ENCODE measurements at regions not wholly inside any gene's neighbourhood (a gene's known extent, or its start where the extent isn't known, plus 50 kb on each side); places are given as distances from the start of the nearest gene placed in this dataset.
"Not testable (repeated sequence)": the region's sequence is repeated elsewhere in the genome, so short reads cannot be mapped to it uniquely, and the experiment has no call there.

DNA sequence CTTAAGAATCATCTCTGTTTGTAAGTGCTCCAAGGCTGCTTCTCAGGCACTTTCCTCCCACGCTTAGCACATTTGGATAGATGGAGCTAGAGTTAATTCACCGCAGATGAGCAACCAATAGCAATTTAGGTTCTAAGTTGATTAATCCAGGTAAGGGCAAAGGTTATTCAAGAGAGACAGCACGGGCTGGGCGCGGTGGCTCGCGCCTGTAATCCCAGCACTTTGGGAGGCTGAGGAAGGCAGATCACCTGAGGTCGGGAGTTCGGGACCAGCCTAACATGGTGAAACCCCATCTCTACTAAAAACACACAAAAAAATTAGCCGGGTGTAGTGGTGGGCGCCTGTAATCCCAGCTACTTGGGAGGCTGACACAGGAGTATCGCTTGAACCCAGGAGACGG is 54.5 kb upstream of the UNC13C start:
- not testable (repeated sequence) for DNase-seq

DNA sequence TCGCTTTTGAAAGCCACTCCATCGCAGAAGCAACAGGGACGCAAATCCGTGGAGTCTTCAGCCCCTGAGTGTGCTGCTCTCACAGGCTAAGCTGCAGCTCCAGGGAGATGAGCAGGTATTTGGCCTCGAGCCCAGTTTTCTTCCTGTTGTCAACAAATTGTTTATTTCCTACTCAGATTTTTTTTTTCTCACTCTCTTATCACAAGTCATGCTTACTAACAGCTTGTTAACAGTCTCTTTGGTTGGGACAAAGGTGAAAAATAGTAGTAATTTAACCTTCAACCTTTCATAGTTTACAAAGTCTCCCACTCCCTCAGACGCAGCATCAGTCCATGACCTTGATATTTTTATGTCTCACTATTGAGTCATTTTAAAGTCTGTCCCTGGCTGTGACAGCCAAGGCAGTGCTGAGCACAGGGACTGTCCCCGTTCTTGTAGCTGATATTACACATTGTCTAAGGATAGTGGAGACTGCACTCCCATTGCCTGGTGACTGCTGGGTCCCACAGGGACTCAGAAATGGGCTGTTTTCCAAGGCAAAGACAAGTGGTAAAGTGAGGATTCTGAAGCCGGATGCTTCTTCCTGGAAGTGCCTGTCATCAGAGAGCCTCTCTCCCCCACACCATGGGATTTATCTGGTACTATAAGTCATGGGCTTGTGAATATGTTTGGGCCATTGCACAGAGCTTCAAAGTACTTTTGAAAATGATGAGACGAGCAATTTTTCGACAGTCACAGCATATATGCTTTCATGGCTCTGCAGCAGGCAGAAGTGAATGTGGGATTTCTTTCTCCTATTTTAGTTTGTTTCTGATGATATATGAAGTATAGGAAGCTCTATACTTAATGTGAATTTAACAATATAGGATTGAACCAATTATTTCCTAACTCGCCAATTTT is 59.8 kb upstream of the UNC13C start:
- DNase-seq = peak in 2 of 56 donors; percentile 0 to 25

DNA sequence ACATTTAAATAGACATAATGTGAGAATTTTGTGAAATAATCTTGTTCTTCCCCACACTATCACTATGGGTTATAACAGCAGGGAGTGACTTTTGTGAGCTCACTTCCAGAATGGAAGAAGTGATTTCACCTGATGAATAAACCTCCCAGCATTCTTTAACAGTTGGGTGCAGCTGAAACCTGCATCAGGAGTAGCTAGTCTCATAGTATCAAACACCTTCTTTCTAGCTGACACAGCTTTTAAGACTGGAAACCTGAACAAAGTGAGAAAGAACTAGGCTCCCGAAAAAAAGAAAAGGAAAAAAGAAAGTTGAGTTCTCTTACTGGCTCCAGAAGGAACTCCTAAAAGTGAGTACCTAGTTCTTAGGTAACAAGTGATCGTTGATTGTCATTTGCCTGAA is 61.1 kb upstream of the UNC13C start:
- DNase-seq = no peak

DNA sequence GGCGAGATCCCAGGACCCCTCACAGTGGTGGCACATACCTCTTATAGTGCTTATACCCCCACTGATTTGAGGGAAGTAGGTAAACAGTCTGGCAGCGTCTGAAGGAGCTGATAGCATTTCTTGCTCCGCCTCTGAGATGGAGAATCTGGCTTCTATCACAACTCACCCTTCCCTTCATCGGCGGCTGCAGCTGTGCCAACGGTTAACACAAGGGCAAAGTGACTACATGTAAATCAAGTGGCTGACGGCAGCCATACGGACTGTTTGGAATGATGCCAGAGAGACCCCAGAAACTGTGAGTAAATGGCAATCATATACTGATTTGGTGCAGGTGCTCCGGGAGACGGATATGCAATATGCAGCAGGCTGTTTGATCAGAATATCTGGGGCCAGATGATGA is 66.8 kb upstream of the UNC13C start:
- no peak for DNase-seq

DNA sequence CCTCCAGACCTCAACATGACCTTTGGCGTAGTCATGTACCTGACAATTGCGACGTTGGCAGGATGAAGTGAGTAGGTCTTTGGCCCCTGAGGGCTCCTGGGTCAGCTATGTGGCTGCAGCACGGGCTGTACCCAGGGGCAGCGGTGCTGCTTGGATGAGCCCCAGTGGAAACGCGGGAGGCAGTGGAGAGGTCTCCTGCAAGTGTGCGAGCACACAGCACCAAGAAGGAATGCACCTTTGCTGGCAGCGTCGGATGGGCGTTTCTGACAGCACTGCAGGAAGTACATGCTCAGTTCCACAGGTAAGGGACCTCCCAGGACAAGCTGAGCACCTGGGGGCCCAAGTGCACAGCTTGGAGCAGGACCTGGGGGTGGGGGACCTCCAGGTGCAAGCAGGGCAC is 67.4 kb upstream of the UNC13C start:
- no peak for DNase-seq

DNA sequence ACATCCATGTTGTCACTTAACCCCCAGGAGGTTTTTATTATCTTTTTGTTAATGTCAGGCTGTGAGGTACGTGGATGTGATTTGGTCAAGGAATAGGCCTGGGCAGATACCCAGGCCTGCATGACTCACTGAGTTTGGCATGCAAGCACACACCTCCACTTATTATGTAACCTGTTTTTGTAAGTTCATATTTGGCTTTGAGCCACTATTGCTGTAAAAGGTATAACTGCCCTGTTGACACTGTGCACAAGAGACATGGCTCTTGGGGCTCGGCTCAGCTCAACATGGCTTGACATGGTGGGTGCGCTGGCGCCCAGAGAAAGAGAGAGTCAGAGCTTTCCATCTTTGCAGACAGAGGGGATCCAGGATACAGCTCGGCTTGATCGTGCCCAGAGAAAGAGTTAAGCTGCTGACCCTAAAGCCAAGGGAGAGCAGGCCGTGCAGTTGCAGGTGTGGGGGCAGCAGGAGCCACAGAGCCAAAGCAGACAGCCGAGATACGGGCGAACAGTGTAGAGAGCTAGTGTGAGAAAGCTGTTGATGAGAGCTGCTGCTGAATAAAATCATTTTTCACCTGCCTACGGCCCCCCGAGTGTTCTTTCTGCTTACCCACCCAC is 67.9 kb upstream of the UNC13C start:
- no peak for DNase-seq

DNA sequence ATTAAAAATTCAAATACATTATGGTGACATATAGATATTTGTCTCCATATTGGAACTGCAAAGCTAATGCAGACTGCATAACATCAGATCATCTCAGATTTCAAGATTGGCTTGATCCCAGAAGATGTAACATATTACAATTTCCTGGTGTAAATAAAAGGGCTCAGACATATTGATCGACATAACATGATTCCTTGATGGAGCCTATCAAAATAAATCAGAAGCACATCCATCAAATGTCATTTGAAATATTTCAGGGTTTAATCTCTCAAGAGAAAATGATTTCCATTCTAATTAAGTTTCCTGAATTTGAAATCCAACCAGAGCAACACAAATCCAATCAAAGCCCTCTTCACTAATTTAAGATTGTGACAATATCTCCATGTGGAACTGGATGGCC is 75.1 kb upstream of the UNC13C start:
- no peak for DNase-seq

DNA sequence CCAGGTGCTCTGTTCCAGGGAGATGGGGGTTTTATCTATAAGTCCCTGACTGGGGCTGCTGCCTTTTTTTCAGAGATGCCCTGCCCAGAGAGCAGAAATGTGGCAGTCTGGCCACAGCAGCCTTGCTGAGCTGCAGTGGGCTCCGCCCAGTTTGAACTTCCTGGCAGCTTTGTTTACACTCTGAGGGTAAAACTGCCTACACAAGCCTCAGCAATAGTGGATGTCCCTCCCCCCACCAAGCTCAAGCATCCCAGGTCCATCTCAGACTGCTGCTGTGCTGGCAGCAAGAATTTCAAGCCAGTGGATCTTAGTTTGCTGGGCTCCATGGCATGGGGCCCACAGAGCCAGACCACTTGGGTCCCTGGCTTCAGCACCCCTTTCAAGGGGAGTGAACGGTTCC is 84.8 kb upstream of the UNC13C start:
- not testable (repeated sequence) for DNase-seq

DNA sequence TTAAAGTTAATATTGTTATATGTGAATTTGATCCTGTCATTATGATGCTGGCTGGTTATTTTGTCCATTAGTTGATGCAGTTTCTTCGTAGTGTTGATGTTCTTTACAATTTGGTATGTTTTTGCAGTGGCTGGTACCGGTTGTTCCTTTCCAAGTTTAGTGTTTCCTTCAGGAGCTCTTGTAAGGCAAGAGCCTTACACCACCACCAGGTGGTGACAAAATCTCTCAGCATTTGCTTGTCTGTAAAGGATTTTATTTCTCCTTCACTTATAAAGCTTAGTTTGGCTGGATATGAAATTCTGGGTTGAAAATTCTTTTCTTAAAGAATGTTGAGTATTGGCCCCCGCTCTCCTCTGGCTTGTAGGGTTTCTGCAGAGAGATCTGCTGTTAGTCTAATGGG is 86.4 kb upstream of the UNC13C start:
- not testable (repeated sequence) for DNase-seq

DNA sequence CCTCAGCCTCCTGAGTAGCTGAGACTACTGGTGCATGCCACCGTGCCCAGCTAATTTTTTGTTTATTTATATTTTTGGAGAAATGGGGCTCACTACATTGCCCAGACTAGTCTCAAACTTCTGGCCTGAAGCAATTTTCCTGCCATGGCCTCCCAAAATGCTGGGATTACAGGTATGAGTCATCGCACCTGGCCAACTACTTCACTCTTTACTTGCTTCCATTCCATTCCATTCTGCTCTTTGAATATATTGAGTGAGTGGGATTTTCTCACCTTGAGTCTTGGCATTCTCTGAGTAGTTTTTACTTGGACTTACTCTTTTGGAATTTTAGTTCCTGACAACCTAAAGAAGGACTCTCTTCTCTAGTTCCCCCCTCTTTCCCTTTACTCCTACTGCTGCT is 93.8 kb upstream of the UNC13C start:
- no peak for DNase-seq

DNA sequence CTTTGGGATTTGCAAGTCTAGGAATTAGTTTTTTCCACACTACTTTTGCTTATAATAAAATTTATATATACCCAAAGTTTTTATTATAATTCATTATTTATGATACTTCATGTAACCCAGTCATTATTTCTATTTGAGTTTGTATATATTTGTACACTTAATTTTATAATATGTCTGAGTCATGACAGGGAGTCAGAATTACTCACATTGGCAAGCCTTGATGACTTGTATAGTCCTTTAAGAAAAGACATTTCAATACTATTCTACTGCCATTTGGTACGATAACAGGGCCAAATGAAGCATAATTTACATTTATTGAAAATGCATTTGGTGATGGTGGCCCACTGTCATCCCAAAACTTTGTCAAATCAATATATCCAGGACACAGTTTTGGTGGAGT is 95.9 kb upstream of the UNC13C start:
- no peak for DNase-seq

DNA sequence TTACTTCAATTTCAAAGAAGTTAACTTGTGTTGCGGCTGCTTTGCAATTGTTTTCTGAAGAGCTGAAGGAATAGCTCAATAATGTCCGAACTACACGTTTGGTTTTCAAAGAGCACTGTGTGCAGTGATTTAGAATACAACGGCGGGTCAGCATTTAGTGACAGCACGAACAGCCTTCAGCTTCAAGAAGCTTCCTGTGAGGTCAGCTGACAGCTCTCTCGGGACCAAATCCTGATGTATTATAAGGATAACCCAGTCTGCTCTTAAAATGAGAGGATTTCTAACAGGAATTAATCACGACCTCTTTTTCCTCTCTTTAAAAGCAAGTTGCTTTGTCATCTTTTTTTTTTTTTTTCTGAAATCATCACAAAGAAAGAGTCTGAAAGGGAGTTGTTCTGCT is 97.9 kb upstream of the UNC13C start:
- DNase-seq = no peak

DNA sequence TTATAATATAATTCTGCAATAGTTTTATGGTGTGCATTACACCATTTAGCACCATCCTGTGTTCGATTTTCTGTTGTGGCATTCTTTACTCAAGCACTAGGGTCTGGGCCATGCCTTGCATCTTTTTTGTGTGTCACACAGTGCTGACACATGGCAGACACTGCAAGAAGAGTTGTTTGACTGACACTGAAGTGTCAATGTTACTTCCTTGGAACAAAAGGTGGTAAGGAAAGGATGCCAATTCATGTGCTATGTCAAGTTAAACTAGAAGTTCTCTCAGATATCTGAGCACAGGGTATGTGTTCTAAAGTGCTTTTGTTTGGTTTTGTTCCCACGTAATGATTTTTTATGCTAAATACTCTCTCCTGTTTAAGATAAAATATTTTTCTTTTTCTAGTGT is 102.5 kb upstream of the UNC13C start:
- no peak for DNase-seq

DNA sequence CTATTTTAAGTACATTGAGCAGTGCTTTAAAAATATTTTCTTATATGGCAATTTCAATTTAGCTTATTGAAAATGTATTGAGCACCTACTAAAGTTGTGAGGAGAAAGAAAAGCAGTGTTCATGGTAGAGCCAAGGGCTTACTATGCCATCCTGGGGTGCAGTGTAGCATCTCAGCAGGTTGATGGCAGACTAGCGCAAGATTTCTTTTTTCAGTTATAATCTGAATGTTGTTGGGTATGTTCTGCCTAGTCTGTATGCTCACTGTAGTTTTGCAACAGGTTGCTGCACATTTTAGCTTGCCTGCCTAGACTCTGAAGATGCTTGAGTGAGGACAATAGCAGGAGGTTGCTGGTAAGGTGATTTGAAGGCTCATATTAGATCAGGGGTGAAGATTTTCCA is 103.1 kb upstream of the UNC13C start:
- DNase-seq = no peak

DNA sequence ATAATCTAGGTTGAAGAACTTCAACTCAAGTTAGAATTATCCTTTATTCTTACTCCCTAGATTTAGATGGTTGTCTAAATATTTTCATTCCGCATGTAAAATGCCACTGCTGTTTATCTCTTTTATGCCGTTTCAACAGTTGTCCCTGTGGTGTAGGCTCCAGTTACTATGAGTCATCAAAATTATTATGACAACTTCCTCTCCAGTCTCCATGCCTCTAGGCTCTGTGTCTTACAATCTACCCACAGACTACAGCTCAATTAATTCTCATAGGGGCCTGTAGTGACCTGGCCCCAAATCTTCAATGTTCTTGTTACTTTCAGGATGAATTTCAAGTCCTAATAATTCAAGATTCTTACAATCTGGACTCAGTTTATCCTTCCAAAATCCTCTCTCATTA is 105.8 kb upstream of the UNC13C start:
- no peak for DNase-seq

DNA sequence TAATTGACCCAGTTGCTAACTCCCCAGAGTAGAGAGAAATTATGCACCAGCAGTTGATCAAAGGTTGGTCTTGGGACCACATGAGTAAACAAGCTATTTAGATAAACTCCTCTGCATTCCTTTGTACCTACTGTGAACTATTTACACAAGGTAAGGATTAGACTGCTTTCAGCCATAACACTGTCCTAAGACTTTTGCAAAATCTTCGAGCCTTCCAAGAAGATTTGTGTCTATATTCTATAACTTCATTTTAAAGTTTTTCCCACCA is 108.5 kb upstream of the UNC13C start:
- DNase-seq = no peak

DNA sequence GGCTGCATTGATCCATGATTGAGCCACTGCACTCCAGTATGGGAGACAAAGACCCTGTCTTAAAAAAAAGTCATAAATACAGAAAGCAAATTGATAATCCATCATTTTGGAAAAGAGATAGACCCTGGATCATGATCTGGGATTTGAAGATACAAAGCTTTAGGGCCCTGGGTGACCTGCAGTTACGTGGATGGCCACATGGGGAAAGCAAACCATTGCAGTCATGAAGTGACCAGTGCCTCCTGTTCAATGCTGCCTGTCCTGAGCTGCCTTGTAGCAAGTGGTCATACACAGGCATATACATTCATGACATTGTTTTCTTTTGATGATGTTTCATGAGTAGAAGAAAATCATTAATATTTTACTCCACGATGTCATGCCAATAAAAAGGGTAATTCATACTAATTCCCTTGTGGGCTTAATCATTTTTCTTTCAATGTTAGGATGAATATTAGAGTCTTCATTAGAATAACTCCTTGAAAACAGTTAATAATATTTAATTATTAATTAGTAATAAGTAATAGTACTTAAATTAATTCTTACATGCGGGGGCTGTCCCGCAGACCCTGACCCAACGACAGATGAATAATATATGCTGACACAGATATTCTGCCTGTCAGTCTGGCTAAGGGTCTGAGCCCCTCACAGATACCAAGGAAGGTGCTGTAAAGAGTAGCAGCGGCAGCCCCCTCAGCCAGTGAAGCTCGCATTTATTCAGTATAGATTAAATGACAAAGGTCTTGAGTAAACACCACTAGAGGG is 109.0 kb upstream of the UNC13C start:
- no peak for DNase-seq

DNA sequence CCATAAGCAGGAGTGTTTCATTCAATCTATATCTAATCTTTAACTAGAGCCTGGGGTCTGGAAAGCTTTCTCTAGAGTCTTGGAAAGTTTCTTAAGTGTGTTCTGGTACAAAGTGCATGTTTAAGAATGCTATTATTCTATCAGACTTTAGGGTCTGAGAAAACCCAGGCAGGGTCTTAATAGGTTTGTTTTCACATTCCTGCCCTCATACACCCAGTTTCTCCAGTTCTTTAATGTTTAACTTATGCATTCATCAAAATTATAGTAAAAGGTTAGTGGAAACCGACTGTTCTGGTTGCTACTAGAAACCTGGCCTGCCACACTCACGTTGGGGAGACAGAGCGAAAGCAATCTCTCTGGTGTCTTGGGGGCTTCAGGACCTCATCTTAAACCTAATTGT is 102.9 kb upstream of the WDR72 start:
- no peak for DNase-seq

DNA sequence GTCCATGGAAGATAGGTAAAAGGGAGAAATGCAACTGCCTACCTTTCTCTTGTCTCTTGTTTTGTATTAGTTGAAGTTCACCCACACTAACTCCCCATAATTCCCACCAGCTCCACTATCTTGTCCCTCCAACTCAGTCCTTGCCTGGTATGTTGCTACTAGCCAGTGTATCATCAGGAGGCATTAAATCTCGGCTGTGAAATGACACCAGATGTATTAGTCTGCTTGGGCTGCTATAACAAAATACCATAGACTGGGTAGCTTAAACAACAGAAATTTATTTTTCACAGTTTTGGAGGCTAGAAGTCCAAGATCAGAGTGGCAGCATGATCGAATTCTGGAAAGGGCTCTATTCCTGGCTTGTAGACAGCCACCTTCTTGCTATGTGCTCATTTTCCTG is 102.3 kb upstream of the WDR72 start:
- no peak for DNase-seq

DNA sequence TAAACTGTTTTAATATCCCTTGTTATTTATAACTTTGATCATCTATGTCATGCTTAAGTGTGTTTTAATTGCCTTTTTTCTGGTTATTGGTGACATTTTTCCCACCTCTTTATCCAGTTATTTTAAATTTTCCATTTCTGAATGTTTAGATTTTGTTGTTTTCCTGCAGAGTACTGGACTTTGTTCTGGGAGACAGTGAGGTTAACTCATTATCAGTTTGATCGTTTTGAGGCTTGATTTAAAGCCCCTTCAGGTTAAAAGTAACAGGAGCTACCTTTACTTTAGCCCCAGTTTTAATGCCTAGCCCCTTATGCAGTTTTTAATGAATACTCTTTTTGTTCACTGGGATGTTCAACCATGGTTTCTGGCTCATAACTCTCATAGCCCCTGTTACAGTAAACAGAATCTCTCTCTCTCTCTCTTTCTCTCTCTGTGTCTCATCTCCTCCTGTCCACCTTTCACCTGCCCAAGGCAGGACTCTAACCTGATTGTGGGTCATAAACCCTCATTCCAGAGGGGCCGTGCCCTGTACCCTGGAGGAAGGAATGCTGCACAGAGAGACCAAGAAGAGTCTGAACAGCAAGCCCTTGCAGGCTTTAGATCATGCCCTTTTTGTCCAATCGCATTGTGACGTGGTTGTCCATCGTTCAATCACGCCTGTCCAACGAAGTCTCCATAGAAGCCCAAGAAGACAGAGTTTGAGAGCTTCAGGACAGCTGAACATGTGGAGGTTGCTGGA is 91.8 kb upstream of the WDR72 start:
- no peak for DNase-seq

DNA sequence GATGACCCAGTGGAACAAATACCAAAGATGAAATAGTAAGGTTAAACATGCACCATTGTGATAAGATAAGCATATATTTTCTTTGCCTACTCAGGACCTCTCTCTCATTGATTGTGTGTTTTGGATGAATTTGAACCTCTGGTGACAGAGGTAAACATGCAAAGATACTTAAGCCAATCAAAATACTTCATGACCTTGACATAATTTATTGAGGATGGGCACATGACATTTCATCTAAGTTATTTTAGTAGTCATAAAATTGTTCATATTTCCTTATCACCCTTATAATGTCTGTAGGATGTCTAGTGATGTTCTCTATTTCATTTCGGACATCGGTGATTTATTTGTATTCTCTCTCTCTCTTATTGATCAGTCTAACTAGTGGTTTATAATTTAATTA is 88.3 kb upstream of the WDR72 start:
- no peak for DNase-seq

DNA sequence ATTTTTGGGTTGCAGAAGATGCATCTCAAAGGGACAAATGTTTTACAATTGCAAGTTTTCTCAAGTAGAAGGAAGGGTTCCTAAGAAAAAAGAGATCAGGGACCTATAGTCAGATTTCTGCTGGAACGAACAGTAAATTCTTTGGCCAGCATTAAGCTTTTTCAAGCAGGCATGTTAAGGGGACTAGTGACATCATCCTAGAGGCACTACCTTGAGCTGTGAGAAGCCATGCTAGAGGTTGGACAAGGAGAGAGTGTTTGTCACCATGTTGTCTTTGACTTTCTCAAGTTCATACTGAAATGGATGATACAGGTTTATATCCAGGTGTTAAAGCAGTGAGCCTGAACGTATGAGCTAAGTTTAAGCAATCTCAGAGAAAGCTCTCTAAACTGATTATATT is 85.2 kb upstream of the WDR72 start:
- DNase-seq = no peak
